ENCODE measurements at regions not wholly inside any gene's neighbourhood (a gene's known extent, or its start where the extent isn't known, plus 50 kb on each side); places are given as distances from the start of the nearest gene placed in this dataset.

GRCh38 chr16:65224471-65224870 lies 102.6 kb upstream of the CDH11 start:
- Histone ChIP-seq H3K9me2 (ENCODE audit: insufficient read depth) (no peaks in the 10 kb centered on the region), H3K4me2 (ENCODE audit: low read length) (no peak overlapping the region), H3K9ac (ENCODE audit: low read length) (no peak overlapping the region), H3K9me3 (ENCODE audit: control insufficient read depth in 1 of 2, insufficient read depth in 1 of 2, low read depth in 1 of 2, low read length in 2 of 2) (peaks cover 5 to 35% of the 10 kb centered on the region in 2 experiments; a peak in 2 of 4 replicates), H4K20me1 (ENCODE audit: insufficient read depth) (no peaks in the 10 kb centered on the region), H3K4me1 (ENCODE audit: control insufficient read depth in 1 of 2, insufficient read depth in 2 of 2, low read length in 2 of 2) (no peaks in the 10 kb centered on the region), H3K27me3 (ENCODE audit: insufficient read depth, low read length) (no peaks in the 10 kb centered on the region), H3K36me3 (ENCODE audit: control insufficient read depth in 1 of 2, insufficient read depth in 2 of 2, low read length in 2 of 2) (no peaks in the 10 kb centered on the region), H2AFZ (ENCODE audit: low read depth, low read length, poor library complexity, severe bottlenecking) (no peak overlapping the region), H3K79me2 (ENCODE audit: insufficient read depth, low read length) (no peaks in the 10 kb centered on the region), H3K27ac (ENCODE audit: low read depth, low read length) (no peak overlapping the region), H3K4me3 (replicated peaks in 1 of 2; ENCODE audit: low read depth in 1 of 2, low read length in 2 of 2) (no peak overlapping the region)
- ATAC-seq = no peak
- no peak for DNase-seq (ENCODE audit: low read depth, low spot score)
- ChIA-PET CTCF (no interaction called here), RAD21 (ENCODE audit: low non-redundant PET in 1 of 2, low total read pairs in 2 of 2, uncharacterized antibody in 2 of 2, unreplicated experiment in 2 of 2) (no interaction called here), POLR2A (no interaction called here)
- intact Hi-C loops (cut with micrococcal nuclease) = no loop called here
- no TSS peak for BruUV-seq (replicated peaks)
- TF ChIP-seq, protein P1, sequence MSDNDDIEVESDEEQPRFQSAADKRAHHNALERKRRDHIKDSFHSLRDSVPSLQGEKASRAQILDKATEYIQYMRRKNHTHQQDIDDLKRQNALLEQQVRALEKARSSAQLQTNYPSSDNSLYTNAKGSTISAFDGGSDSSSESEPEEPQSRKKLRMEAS (IDR thresholded peaks at IDR 0.05) = no peak
- no peak for TF ChIP-seq CBX3 (IDR thresholded peaks at IDR 0.05; ENCODE audit: low read depth)
- no peak for TF ChIP-seq EZH2phosphoT487 (IDR thresholded peaks at IDR 0.05; ENCODE audit: borderline replicate concordance)
- TF ChIP-seq, protein P2, sequence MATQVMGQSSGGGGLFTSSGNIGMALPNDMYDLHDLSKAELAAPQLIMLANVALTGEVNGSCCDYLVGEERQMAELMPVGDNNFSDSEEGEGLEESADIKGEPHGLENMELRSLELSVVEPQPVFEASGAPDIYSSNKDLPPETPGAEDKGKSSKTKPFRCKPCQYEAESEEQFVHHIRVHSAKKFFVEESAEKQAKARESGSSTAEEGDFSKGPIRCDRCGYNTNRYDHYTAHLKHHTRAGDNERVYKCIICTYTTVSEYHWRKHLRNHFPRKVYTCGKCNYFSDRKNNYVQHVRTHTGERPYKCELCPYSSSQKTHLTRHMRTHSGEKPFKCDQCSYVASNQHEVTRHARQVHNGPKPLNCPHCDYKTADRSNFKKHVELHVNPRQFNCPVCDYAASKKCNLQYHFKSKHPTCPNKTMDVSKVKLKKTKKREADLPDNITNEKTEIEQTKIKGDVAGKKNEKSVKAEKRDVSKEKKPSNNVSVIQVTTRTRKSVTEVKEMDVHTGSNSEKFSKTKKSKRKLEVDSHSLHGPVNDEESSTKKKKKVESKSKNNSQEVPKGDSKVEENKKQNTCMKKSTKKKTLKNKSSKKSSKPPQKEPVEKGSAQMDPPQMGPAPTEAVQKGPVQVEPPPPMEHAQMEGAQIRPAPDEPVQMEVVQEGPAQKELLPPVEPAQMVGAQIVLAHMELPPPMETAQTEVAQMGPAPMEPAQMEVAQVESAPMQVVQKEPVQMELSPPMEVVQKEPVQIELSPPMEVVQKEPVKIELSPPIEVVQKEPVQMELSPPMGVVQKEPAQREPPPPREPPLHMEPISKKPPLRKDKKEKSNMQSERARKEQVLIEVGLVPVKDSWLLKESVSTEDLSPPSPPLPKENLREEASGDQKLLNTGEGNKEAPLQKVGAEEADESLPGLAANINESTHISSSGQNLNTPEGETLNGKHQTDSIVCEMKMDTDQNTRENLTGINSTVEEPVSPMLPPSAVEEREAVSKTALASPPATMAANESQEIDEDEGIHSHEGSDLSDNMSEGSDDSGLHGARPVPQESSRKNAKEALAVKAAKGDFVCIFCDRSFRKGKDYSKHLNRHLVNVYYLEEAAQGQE (IDR thresholded peaks at IDR 0.05; ENCODE audit: low read depth) = no peak
- TF ChIP-seq ZFX (IDR thresholded peaks at IDR 0.05) = no peak
- no peak for TF ChIP-seq EZH2 (IDR thresholded peaks at IDR 0.05)
- TF ChIP-seq YY1 (IDR thresholded peaks at IDR 0.05; ENCODE audit: extremely low read depth, insufficient replicate concordance, low read depth, low read length) = no peak
- no peak for TF ChIP-seq SRF (IDR thresholded peaks at IDR 0.05; ENCODE audit: low read depth)
- TF ChIP-seq POLR2A (IDR thresholded peaks at IDR 0.05; ENCODE audit: borderline replicate concordance, extremely low read depth, insufficient read depth, insufficient read length) = no peak
- no peak for TF ChIP-seq EGR1 (IDR thresholded peaks at IDR 0.05; ENCODE audit: low read depth)
- TF ChIP-seq ZBTB33 (IDR thresholded peaks at IDR 0.05; ENCODE audit: extremely low read depth, insufficient replicate concordance, low read length) = no peak
- no peak for TF ChIP-seq POLR2AphosphoS5 (IDR thresholded peaks at IDR 0.05; ENCODE audit: low read depth, low read length)
- no peak for TF ChIP-seq ATF3 (IDR thresholded peaks at IDR 0.05)
- no peak for TF ChIP-seq TCF7L2 (IDR thresholded peaks at IDR 0.05; ENCODE audit: borderline replicate concordance, extremely low read depth, insufficient read depth, insufficient read length)
- TF ChIP-seq ELF1 (IDR thresholded peaks at IDR 0.05; ENCODE audit: borderline replicate concordance, low read depth) = no peak
